ENCODE measurements at regions not wholly inside any gene's neighbourhood (a gene's known extent, or its start where the extent isn't known, plus 50 kb on each side); places are given as distances from the start of the nearest gene placed in this dataset.
A peak's percentile ranks its signal among the peaks of the same experiment; 100 is the strongest.

DNA sequence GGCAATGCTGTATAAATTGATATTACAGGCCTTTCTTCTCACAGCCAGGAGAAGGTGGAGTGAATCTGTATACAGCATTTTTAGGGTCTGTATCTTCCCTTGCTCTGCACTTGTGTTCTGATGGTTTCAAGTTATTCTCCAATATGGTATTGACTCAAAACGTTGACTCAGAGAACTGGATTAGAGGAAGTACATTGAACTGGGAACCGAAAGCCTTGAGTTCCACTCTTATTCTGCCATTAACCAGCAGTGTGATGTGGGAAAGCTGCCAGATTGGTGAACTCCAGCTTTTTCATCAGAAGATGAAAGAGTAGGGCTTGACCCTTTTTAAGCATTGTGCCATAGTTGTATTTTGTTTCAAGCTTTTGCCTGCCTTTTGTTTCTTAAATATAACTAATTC, 167.7 kb downstream of the SPRY2 start:
- TF ChIP-seq EP300 (IDR thresholded peaks at IDR 0.05; ENCODE audit: low read depth) (no peak), CTCF (IDR thresholded peaks at IDR 0.05) (no peak), POLR2AphosphoS5 (IDR thresholded peaks at IDR 0.05) (no peak)
- DNase-seq = peak; percentile 11
- 30 to 52% methylated on average over 2 of the region's 2 CpGs for WGBS, 2 donors (ENCODE audit: low coverage in 1 of 2)

GRCh38 chr13:80171096-80171495, 169.8 kb downstream of the SPRY2 start:
- Histone ChIP-seq H3K27me3 (no peaks in the 10 kb centered on the region), H3K36me3 (no peaks in the 10 kb centered on the region), H3K27ac (no peak overlapping the region), H3K4me1 (no peaks in the 10 kb centered on the region), H3K4me3 (no peak overlapping the region), H3K9me3 (no peaks in the 10 kb centered on the region)
- intact Hi-C loops (cut with DNase I; ENCODE audit: low total_unique reads) = no loop called here
- 82 to 86% methylated on average over 1 to 4 of the region's 4 CpGs for WGBS, 2 donors (ENCODE audit: low coverage in 1 of 2)
- no peak for DNase-seq
- in situ Hi-C loops (cut with MboI; ENCODE audit: low pct_ligation_motif_present in 1 of 4, low pct_unique_long_range_greater_than_20kb in 1 of 4, low sequenced_read_pairs in 3 of 4) = no loop called here
- TF ChIP-seq POLR2AphosphoS5 (IDR thresholded peaks at IDR 0.05) = no peak
- no peak for TF ChIP-seq CTCF (IDR thresholded peaks at IDR 0.05)
- no peak for TF ChIP-seq POLR2A (IDR thresholded peaks at IDR 0.05)
- no peak for TF ChIP-seq EP300 (IDR thresholded peaks at IDR 0.05; ENCODE audit: low read depth)

More for the DNA sequence above, 167.7 kb downstream of the SPRY2 start:
- Histone ChIP-seq H3K27ac (no peak overlapping the region), H3K4me1 (no peaks in the 10 kb centered on the region), H3K4me3 (no peak overlapping the region), H3K36me3 (no peaks in the 10 kb centered on the region), H3K9me3 (no peaks in the 10 kb centered on the region), H3K27me3 (no peaks in the 10 kb centered on the region)
- in situ Hi-C loops (cut with MboI; ENCODE audit: low pct_ligation_motif_present in 1 of 4, low pct_unique_long_range_greater_than_20kb in 1 of 4, low sequenced_read_pairs in 3 of 4) (no loop called here), intact Hi-C loops (cut with DNase I; ENCODE audit: low total_unique reads) (no loop called here)

DNA sequence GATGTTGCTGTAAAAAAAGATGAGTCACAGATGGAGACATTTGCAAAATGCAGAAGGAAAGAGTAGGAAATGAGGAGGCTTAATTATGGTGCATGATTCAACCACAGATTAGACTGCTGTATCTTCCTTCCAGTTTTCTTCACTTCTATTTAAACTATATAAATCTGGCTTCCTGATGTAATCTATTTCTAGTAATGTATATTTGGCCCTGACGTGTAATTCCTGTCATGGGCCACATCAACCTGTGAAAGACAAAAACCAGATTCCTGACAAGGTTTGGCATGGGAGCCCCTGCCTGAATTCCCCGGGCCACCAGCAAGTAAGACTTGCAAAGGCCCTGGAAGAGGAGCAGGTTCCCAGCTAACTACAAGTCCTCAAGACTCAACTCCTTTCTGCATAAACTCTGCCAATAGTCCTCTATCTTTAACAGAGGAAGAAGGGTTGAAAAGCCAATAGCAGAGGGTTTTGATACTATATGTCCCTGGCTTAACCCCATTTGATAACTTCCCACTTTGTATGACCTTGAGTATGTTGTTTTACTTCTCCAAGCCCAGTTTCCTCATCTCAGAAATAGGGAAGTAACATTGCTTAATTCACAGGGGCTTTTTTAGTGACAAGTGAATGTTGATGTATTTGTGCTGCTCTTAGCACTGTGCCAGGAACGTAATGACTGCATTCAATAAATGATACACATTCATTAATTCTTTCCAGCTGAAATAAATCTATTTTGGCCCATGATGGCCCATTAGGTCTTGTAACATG, 172.7 kb downstream of the SPRY2 start:
- Histone ChIP-seq H3K36me3 (no peaks in the 10 kb centered on the region), H3K9me3 (no peaks in the 10 kb centered on the region), H3K4me3 (no peak overlapping the region), H3K27ac (no peak overlapping the region), H3K4me1 (no peaks in the 10 kb centered on the region), H3K27me3 (no peaks in the 10 kb centered on the region)
- WGBS, 2 donors (ENCODE audit: low coverage in 1 of 2) = 72 to 78% methylated on average over 2 to 3 of the region's 3 CpGs
- in situ Hi-C loops (cut with MboI; ENCODE audit: low pct_ligation_motif_present in 1 of 4, low pct_unique_long_range_greater_than_20kb in 1 of 4, low sequenced_read_pairs in 3 of 4) = no loop called here
- intact Hi-C loops (cut with DNase I; ENCODE audit: low total_unique reads) = no loop called here
- no peak for DNase-seq
- TF ChIP-seq POLR2A (IDR thresholded peaks at IDR 0.05) (no peak), EP300 (IDR thresholded peaks at IDR 0.05; ENCODE audit: low read depth) (no peak), CTCF (IDR thresholded peaks at IDR 0.05) (no peak), POLR2AphosphoS5 (IDR thresholded peaks at IDR 0.05) (no peak)

GRCh38 chr13:80166352-80166751, 174.6 kb downstream of the SPRY2 start:
- no peaks in the 10 kb centered on the region for H3K9me3 ChIP-seq
- in situ Hi-C loops (cut with MboI; ENCODE audit: low pct_ligation_motif_present in 1 of 4, low pct_unique_long_range_greater_than_20kb in 1 of 4, low sequenced_read_pairs in 3 of 4) (no loop called here), intact Hi-C loops (cut with DNase I; ENCODE audit: low total_unique reads) (no loop called here)
- no peak for TF ChIP-seq CTCF (IDR thresholded peaks at IDR 0.05)
- no peak for TF ChIP-seq POLR2AphosphoS5 (IDR thresholded peaks at IDR 0.05)
- no peak for TF ChIP-seq POLR2A (IDR thresholded peaks at IDR 0.05)
- TF ChIP-seq EP300 (IDR thresholded peaks at IDR 0.05; ENCODE audit: low read depth) = no peak
- no peak overlapping the region for H3K4me3 ChIP-seq
- H3K36me3 ChIP-seq = no peaks in the 10 kb centered on the region
- H3K27me3 ChIP-seq = no peaks in the 10 kb centered on the region
- no peak for DNase-seq
- H3K4me1 ChIP-seq = no peaks in the 10 kb centered on the region
- H3K27ac ChIP-seq = no peak overlapping the region
- WGBS, 2 donors (ENCODE audit: low coverage in 1 of 2) = 64 to 90% methylated on average over 5 of the region's 5 CpGs

Data from transverse colon (tissue), 4 donors.